Astrocyte (in vitro differentiated cells and primary cell): ENCODE measurements at regions not wholly inside any gene's neighbourhood (a gene's known extent, or its start where the extent isn't known, plus 50 kb on each side); places are given as distances from the start of the nearest gene placed in this dataset.

ENCODE experiments used
- DNase-seq: peaks from one replicate; pipeline ENCODE4 v3.0.0-alpha.2; 2010; ENCODE audit warnings: low read depth
- FAIRE-seq: peaks from 2 replicates; lab custom pipeline; 2011; peaks lifted over from hg19 to GRCh38; lab: Jason Lieb, UNC
- H2AFZ ChIP-seq: 2 replicates; pipeline ENCODE4 v1.6.0; 2012; ENCODE audit warnings: low read depth, low read length, inconsistent platforms
- H3K27ac ChIP-seq: 2 replicates; pipeline ENCODE4 v1.5.1; 2011; ENCODE audit warnings: low read depth, low read length, inconsistent platforms
- H3K27me3 ChIP-seq: 2 replicates; pipeline ENCODE4 v1.6.0; 2011; ENCODE audit warnings: low read length, inconsistent platforms; ENCODE audit not compliant: insufficient read depth
- H3K36me3 ChIP-seq: 2 replicates; pipeline ENCODE4 v1.5.1; 2011; ENCODE audit warnings: low read length, inconsistent platforms; ENCODE audit not compliant: insufficient read depth
- H3K4me1 ChIP-seq: 2 replicates; pipeline ENCODE4 v1.5.1; 2011; ENCODE audit warnings: low read length, inconsistent platforms; ENCODE audit not compliant: insufficient read depth
- H3K4me2 ChIP-seq: 2 replicates; pipeline ENCODE4 v1.6.0; 2012; ENCODE audit warnings: low read length, inconsistent platforms
- H3K4me3 ChIP-seq: 2 replicates; pipeline ENCODE4 v1.5.1; 2011; ENCODE audit warnings: low read depth, mild to moderate bottlenecking, low read length, inconsistent platforms; ENCODE audit not compliant: insufficient read depth
- H3K79me2 ChIP-seq: 2 replicates; pipeline ENCODE4 v1.6.0; 2012; ENCODE audit warnings: mild to moderate bottlenecking, low read length, inconsistent platforms; ENCODE audit not compliant: insufficient read depth
- H3K9ac ChIP-seq: 2 replicates; pipeline ENCODE4 v1.6.0; 2012; ENCODE audit warnings: mild to moderate bottlenecking, low read length, inconsistent platforms
- H3K9me3 ChIP-seq: 2 replicates; pipeline ENCODE4 v1.5.1; 2012; ENCODE audit warnings: low read depth, mild to moderate bottlenecking, low read length, inconsistent platforms; ENCODE audit not compliant: insufficient read depth
- H4K20me1 ChIP-seq: 2 replicates; pipeline ENCODE4 v1.6.0; 2012; ENCODE audit warnings: low read length, inconsistent platforms; ENCODE audit not compliant: insufficient read depth
- H3K27ac Mint-ChIP-seq: one replicate; pipeline ENCODE4 v1.8.0; 2021; ENCODE audit warnings: mild to moderate bottlenecking, mixed read lengths; ENCODE audit not compliant: unreplicated experiment
- H3K27me3 Mint-ChIP-seq: one replicate; pipeline ENCODE4 v1.8.0; 2021; ENCODE audit warnings: low read depth, mixed read lengths; ENCODE audit not compliant: unreplicated experiment
- H3K36me3 Mint-ChIP-seq: one replicate; pipeline ENCODE4 v1.8.0; 2021; ENCODE audit warnings: low read depth, mixed read lengths; ENCODE audit not compliant: unreplicated experiment
- H3K4me1 Mint-ChIP-seq: one replicate; pipeline ENCODE4 v1.8.0; 2021; ENCODE audit warnings: low read depth, mixed read lengths; ENCODE audit not compliant: unreplicated experiment
- H3K4me3 Mint-ChIP-seq: one replicate; pipeline ENCODE4 v1.8.0; 2021; ENCODE audit warnings: mild to moderate bottlenecking, moderate library complexity, mixed read lengths; ENCODE audit not compliant: unreplicated experiment
- H3K9me3 Mint-ChIP-seq: one replicate; pipeline ENCODE4 v1.8.0; 2021; ENCODE audit warnings: mild to moderate bottlenecking, mixed read lengths; ENCODE audit not compliant: unreplicated experiment
- EZH2 ChIP-seq: IDR thresholded peaks from 2 replicates; pipeline ENCODE4 v1.6.1; 2012; ENCODE audit warnings: mild to moderate bottlenecking, low read length, inconsistent platforms; ENCODE audit not compliant: insufficient read depth
- TF ChIP-seq, protein P1 (sequence below): IDR thresholded peaks from 2 replicates; pipeline ENCODE4 v1.5.1; 2011; ENCODE audit warnings: low read depth, mild to moderate bottlenecking, inconsistent platforms, low read length, moderate library complexity; ENCODE audit not compliant: insufficient read depth

DNA sequence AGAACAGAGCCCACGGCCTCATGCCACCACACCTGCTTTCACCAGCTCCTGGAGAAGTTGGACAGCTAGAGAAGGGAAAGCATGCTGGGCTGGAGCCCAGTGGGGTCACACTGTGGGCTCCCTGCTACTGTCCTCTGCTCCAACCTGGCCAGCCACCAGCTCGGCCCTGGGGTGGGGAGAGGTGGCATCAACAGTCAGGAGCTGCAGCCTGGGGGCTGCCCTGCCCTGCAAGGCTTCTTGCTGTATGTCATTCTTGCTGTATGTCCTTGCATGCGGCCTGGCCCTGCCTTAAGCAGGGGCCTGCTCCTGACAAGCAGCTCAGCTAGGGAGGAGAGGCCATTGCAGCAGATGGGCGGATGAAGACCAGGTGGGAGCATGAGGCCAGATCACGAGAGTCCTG lies 50.7 kb upstream of the CCL2 start:
- DNase-seq = no peak
- no peak overlapping the region for H2AFZ ChIP-seq
- no peaks in the 10 kb centered on the region for H3K9me3 ChIP-seq
- no peaks in the 10 kb centered on the region for H3K4me1 ChIP-seq
- Mint-ChIP-seq H3K36me3 (no peaks in the 10 kb centered on the region), H3K4me3 (no peak overlapping the region), H3K27ac (no peak overlapping the region), H3K4me1 (peaks cover 12% of the 10 kb centered on the region), H3K27me3 (peaks cover 15% of the 10 kb centered on the region), H3K9me3 (peaks cover 2% of the 10 kb centered on the region)
- FAIRE-seq = no peak
- H3K4me2 ChIP-seq = no peak overlapping the region
- H3K79me2 ChIP-seq = no peaks in the 10 kb centered on the region
- TF ChIP-seq, protein P1, sequence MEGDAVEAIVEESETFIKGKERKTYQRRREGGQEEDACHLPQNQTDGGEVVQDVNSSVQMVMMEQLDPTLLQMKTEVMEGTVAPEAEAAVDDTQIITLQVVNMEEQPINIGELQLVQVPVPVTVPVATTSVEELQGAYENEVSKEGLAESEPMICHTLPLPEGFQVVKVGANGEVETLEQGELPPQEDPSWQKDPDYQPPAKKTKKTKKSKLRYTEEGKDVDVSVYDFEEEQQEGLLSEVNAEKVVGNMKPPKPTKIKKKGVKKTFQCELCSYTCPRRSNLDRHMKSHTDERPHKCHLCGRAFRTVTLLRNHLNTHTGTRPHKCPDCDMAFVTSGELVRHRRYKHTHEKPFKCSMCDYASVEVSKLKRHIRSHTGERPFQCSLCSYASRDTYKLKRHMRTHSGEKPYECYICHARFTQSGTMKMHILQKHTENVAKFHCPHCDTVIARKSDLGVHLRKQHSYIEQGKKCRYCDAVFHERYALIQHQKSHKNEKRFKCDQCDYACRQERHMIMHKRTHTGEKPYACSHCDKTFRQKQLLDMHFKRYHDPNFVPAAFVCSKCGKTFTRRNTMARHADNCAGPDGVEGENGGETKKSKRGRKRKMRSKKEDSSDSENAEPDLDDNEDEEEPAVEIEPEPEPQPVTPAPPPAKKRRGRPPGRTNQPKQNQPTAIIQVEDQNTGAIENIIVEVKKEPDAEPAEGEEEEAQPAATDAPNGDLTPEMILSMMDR = no peak
- no peak for TF ChIP-seq EZH2
- no peak overlapping the region for H3K9ac ChIP-seq
- no peaks in the 10 kb centered on the region for H3K27me3 ChIP-seq
- H3K27ac ChIP-seq = no peak overlapping the region
- H3K4me3 ChIP-seq = no peak overlapping the region
- no peaks in the 10 kb centered on the region for H3K36me3 ChIP-seq
- H4K20me1 ChIP-seq = no peaks in the 10 kb centered on the region
